Esophagus muscularis mucosa (tissue), 4 donors: ENCODE measurements at regions not wholly inside any gene's neighbourhood (a gene's known extent, or its start where the extent isn't known, plus 50 kb on each side); places are given as distances from the start of the nearest gene placed in this dataset.

Source experiments
- CTCF ChIP-seq, 3 experiments: fragments of 200-600 bp in 2 of 3; fragments of 450-650 bp in 1 of 3; sonication (generic) in 2 of 3; IDR thresholded peaks; one replicate each; pipeline ENCODE4 v1.5.1; 2017 to 2019; ENCODE audit warnings: antibody characterized with exemption in 3 of 3, mild to moderate bottlenecking in 2 of 3, moderate library complexity in 1 of 3
- EP300 ChIP-seq: sonication (generic); formaldehyde crosslinking; IDR thresholded peaks from one replicate; pipeline ENCODE4 v1.6.1; 2017; ENCODE audit warnings: antibody characterized with exemption
- POLR2AphosphoS5 ChIP-seq, 2 donors: sonication (generic); formaldehyde crosslinking; IDR thresholded peaks; one replicate each; pipeline ENCODE4 v1.6.1; 2017; ENCODE audit warnings: antibody characterized with exemption in 2 of 2

- TF ChIP-seq EP300 (no peak), CTCF (IDR thresholded peaks at IDR 0.05) (no peak), POLR2AphosphoS5 (IDR thresholded peaks at IDR 0.05) (no peak)
These were observed 333.7 kb upstream of the PODXL start for GRCh38 chr7:131890176-131890575.
